ENCODE measurements at regions not wholly inside any gene's neighbourhood (a gene's known extent, or its start where the extent isn't known, plus 50 kb on each side); places are given as distances from the start of the nearest gene placed in this dataset.

GRCh38 chr2:171235262-171235881, 74.7 kb upstream of the TLK1 start:
- no peaks in the 10 kb centered on the region for H3K27me3 ChIP-seq
- no peaks in the 10 kb centered on the region for H3F3A ChIP-seq (ENCODE audit: low read depth)
- no peak overlapping the region for H2AFZ ChIP-seq (replicated peaks)
- DNase-seq (ENCODE audit: low spot score) = no peak
- no peaks in the 10 kb centered on the region for H3K4me1 Mint-ChIP-seq
- H3K36me3 Mint-ChIP-seq = no peaks in the 10 kb centered on the region
- TF ChIP-seq EZH2 (IDR thresholded peaks at IDR 0.05) (no peak), EZH2phosphoT487 (IDR thresholded peaks at IDR 0.05) (no peak), CTCF (IDR thresholded peaks at IDR 0.05) (no peak)
- no peak overlapping the region for H3K9ac ChIP-seq
- H3K4me1 ChIP-seq = no peaks in the 10 kb centered on the region
- no peaks in the 10 kb centered on the region for H3K36me3 ChIP-seq
- H3K4me3 ChIP-seq = no peak overlapping the region
- no peaks in the 10 kb centered on the region for H3K79me2 ChIP-seq (ENCODE audit: low read depth)
- H3K4me3 Mint-ChIP-seq = no peak overlapping the region
- H3K27me3 Mint-ChIP-seq (ENCODE audit: insufficient read depth, low read depth) = no peaks in the 10 kb centered on the region
- H3K27ac ChIP-seq = no peak overlapping the region
- no peaks in the 10 kb centered on the region for H3K9me3 Mint-ChIP-seq
- no peak overlapping the region for H3K27ac Mint-ChIP-seq
- H3K9me3 ChIP-seq (ENCODE audit: low read depth) = no peaks in the 10 kb centered on the region
- H4K20me1 ChIP-seq (ENCODE audit: low read depth) = no peaks in the 10 kb centered on the region
- H3K4me2 ChIP-seq = no peak overlapping the region

GRCh38 chr2:171230176-171230575, 69.5 kb upstream of the TLK1 start:
- H3K36me3 Mint-ChIP-seq = no peaks in the 10 kb centered on the region
- H3K27me3 Mint-ChIP-seq (ENCODE audit: insufficient read depth, low read depth) = no peaks in the 10 kb centered on the region
- Histone ChIP-seq H3K36me3 (no peaks in the 10 kb centered on the region), H3K4me3 (no peak overlapping the region), H3K4me1 (no peaks in the 10 kb centered on the region), H3K9me3 (ENCODE audit: low read depth) (no peaks in the 10 kb centered on the region), H3K27me3 (no peaks in the 10 kb centered on the region), H3K4me2 (no peak overlapping the region), H3K27ac (no peak overlapping the region), H4K20me1 (ENCODE audit: low read depth) (no peaks in the 10 kb centered on the region), H3F3A (ENCODE audit: low read depth) (no peaks in the 10 kb centered on the region), H3K79me2 (ENCODE audit: low read depth) (no peaks in the 10 kb centered on the region), H3K9ac (no peak overlapping the region), H2AFZ (replicated peaks) (peak overlapping the region; percentile 19)
- no peaks in the 10 kb centered on the region for H3K9me3 Mint-ChIP-seq
- no peak overlapping the region for H3K4me3 Mint-ChIP-seq
- no peaks in the 10 kb centered on the region for H3K4me1 Mint-ChIP-seq
- no peak overlapping the region for H3K27ac Mint-ChIP-seq
- TF ChIP-seq EZH2 (IDR thresholded peaks at IDR 0.05) (no peak), CTCF (IDR thresholded peaks at IDR 0.05) (no peak), EZH2phosphoT487 (IDR thresholded peaks at IDR 0.05) (no peak)
- no peak for DNase-seq (ENCODE audit: low spot score)

- Mint-ChIP-seq H3K27me3 (ENCODE audit: insufficient read depth, low read depth) (no peaks in the 10 kb centered on the region), H3K27ac (no peak overlapping the region), H3K4me3 (no peak overlapping the region), H3K9me3 (peaks cover 6% of the 10 kb centered on the region), H3K36me3 (no peaks in the 10 kb centered on the region), H3K4me1 (no peaks in the 10 kb centered on the region)
- Histone ChIP-seq H3K9ac (no peak overlapping the region), H3K4me3 (no peak overlapping the region), H3K4me2 (no peak overlapping the region), H3K79me2 (ENCODE audit: low read depth) (no peaks in the 10 kb centered on the region), H3K27me3 (no peaks in the 10 kb centered on the region), H4K20me1 (ENCODE audit: low read depth) (no peaks in the 10 kb centered on the region), H3K36me3 (peaks cover 5% of the 10 kb centered on the region), H3K4me1 (no peaks in the 10 kb centered on the region), H3K27ac (no peak overlapping the region), H2AFZ (replicated peaks) (no peak overlapping the region), H3K9me3 (ENCODE audit: low read depth) (no peaks in the 10 kb centered on the region), H3F3A (ENCODE audit: low read depth) (no peaks in the 10 kb centered on the region)
- no peak for DNase-seq (ENCODE audit: low spot score)
- TF ChIP-seq CTCF (IDR thresholded peaks at IDR 0.05) (no peak), EZH2phosphoT487 (IDR thresholded peaks at IDR 0.05) (no peak), EZH2 (IDR thresholded peaks at IDR 0.05) (no peak)
These were observed 68.1 kb upstream of the TLK1 start for GRCh38 chr2:171228826-171229225.

All from neural progenitor cell (in vitro differentiated cells).